Brain microvascular endothelial cell (primary cell): ENCODE measurements at regions not wholly inside any gene's neighbourhood (a gene's known extent, or its start where the extent isn't known, plus 50 kb on each side); places are given as distances from the start of the nearest gene placed in this dataset.
"Not testable (repeated sequence)": the region's sequence is repeated elsewhere in the genome, so short reads cannot be mapped to it uniquely, and the experiment has no call there.

Experiments used
- DNase-seq: peaks from one replicate; pipeline ENCODE4 v3.0.0-alpha.2; 2020
- H3K27ac ChIP-seq: fragments of 250-450 bp; sonication (Bioruptor Pico); 2 replicates; pipeline ENCODE4 v1.5.1; 2020; ENCODE audit warnings: mild to moderate bottlenecking, moderate library complexity
- H3K27me3 ChIP-seq: fragments of 250-450 bp; sonication (Bioruptor Pico); replicated peaks from 2 replicates; pipeline ENCODE4 v1.5.1; 2020; ENCODE audit warnings: mild to moderate bottlenecking
- H3K36me3 ChIP-seq: fragments of 250-450 bp; sonication (Bioruptor Pico); replicated peaks from 2 replicates; pipeline ENCODE4 v1.5.1; 2020; ENCODE audit warnings: mild to moderate bottlenecking
- H3K4me3 ChIP-seq: 2 replicates; pipeline ENCODE4 v1.5.1; 2011; ENCODE audit warnings: low read depth, mild to moderate bottlenecking, control low read depth, low read length, moderate library complexity
- in situ Hi-C: cut with HindIII; loops from 2 replicates; pipeline ENCODE4 v1.10.0; 2017; ENCODE audit warnings: low sequenced_read_pairs, low pct_ligation_motif_present
- TF ChIP-seq, protein P1 (sequence below): IDR thresholded peaks from 2 replicates; pipeline ENCODE4 v1.5.1; 2011; ENCODE audit warnings: low read depth, mild to moderate bottlenecking, moderate library complexity, low read length, control low read depth, inconsistent platforms; ENCODE audit errors: missing control alignments

DNA sequence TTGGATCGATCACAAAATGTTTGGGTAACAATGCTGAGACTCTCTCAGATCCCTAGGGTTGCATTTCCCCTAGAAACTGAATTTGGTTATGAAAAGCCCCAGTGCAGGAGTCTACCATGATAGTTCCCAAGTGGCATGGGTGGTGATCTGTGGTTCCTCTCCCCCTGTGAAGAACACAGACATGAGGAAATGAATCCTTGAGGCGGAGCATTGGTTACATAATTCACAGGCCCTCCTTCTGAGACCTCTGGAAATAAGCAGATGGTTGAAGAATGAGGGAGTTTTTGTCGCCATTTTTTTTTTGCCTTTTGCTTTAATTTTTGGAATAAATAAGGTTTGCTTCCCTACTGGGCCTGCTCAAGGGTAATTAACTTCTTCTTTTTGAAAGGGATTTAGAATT lies 597.0 kb upstream of the RBFOX1 start:
- in situ Hi-C loops: no loop called here
- TF ChIP-seq, protein P1, sequence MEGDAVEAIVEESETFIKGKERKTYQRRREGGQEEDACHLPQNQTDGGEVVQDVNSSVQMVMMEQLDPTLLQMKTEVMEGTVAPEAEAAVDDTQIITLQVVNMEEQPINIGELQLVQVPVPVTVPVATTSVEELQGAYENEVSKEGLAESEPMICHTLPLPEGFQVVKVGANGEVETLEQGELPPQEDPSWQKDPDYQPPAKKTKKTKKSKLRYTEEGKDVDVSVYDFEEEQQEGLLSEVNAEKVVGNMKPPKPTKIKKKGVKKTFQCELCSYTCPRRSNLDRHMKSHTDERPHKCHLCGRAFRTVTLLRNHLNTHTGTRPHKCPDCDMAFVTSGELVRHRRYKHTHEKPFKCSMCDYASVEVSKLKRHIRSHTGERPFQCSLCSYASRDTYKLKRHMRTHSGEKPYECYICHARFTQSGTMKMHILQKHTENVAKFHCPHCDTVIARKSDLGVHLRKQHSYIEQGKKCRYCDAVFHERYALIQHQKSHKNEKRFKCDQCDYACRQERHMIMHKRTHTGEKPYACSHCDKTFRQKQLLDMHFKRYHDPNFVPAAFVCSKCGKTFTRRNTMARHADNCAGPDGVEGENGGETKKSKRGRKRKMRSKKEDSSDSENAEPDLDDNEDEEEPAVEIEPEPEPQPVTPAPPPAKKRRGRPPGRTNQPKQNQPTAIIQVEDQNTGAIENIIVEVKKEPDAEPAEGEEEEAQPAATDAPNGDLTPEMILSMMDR: no peak
- DNase-seq: no peak
- H3K36me3 ChIP-seq: no peaks in the 10 kb centered on the region
- no peak overlapping the region for H3K27ac ChIP-seq
- no peaks in the 10 kb centered on the region for H3K27me3 ChIP-seq
- H3K4me3 ChIP-seq: no peak overlapping the region

DNA sequence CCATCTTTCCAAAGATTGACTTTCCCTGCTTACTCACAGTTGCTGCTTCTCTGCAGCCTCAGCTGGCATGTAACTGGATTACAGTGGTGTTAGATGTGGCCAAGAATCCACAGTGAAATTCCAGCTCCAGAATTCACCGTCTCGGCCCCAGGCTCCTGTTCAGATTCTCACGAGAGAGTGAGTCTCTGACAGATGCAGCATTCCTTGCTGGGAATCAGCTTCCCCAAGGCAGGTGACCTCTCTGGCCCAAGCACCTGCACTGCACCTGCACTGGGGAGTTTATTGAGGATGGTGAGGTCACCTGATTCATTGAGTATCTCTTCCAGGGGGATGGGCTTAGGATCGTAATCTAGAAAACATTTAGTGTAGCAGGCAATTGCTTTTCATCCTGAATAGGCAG lies 600.5 kb upstream of the RBFOX1 start:
- Histone ChIP-seq H3K36me3 (no peaks in the 10 kb centered on the region), H3K27me3 (no peaks in the 10 kb centered on the region), H3K4me3 (no peak overlapping the region), H3K27ac (no peak overlapping the region)
- in situ Hi-C loops: no loop called here
- TF ChIP-seq, protein P1: no peak
- no peak for DNase-seq

DNA sequence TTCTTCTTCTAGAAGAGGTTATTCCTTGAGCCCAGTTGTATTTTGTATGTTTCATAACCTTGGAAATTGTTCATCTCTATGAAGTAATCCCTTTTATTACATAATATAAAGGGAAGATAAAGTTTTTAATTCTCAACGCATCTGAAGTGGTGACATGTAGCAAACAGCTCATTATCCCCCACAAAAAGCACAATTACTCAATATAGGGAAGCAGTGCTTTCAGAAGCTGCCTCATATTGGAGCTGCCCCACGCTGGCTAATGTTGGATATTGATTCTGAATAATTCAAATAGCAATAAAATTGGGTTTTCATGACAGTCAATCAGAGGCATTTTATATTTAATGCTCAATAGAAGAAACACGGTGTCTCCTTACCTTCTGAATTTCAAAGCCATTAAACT lies 604.3 kb upstream of the RBFOX1 start:
- in situ Hi-C loops: no loop called here
- no peak for DNase-seq
- no peak overlapping the region for H3K27ac ChIP-seq
- TF ChIP-seq, protein P1: no peak
- no peaks in the 10 kb centered on the region for H3K27me3 ChIP-seq
- H3K36me3 ChIP-seq: no peaks in the 10 kb centered on the region
- no peak overlapping the region for H3K4me3 ChIP-seq

DNA sequence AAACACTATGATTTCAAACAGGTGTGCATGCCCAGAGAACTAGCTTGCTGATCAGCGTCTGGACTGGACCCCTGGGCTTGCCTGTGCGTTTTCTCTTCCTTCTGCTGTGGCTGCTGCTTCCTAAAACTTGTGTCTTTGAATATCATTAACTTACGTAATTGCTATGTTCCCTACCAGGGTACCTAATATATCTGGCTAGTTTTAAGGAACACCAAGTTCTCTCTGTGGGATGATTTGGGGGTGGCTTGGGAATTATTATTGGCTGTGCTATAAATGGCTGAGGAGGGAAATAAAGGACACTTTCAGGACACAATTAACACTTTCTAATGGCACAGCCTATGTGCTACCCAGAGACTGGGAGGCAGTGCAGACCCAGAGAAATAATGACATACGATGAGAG lies 606.0 kb upstream of the RBFOX1 start:
- H3K4me3 ChIP-seq: no peak overlapping the region
- no peaks in the 10 kb centered on the region for H3K27me3 ChIP-seq
- TF ChIP-seq, protein P1: no peak
- in situ Hi-C loops: no loop called here
- H3K27ac ChIP-seq: no peak overlapping the region
- H3K36me3 ChIP-seq: no peaks in the 10 kb centered on the region
- no peak for DNase-seq

DNA sequence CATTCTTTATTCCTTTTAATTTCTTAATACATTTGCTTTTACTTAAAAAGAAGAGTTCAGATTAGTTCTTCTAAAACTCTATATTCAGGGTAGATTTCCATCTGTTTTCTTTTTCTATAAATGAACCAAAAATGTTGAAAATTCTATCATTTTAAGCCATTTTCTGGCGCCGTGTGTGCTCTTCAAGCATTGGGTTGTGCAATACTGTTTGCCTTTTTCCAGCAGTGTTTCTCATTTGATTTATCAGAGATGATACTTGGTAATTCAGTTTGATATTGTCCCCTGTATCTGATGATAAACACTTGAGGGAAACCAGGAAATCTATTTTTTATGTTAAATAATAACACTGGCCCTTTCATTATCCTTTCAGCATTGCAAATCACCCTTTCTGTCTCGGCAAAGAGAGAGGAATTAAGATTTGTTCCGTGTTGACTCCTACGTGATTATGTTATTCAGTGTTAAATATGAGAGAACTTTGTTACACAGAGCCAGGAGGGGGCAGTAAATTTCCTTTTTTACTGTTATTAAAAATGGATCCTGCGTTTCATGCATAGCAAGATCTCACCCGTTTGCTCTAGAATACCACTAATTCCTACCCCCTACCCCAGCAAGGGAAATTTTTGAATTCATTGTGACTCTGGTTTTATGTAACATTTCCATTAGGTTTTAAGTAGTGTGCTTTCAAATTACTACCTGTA lies 606.9 kb upstream of the RBFOX1 start:
- in situ Hi-C loops: no loop called here
- TF ChIP-seq, protein P1: no peak
- Histone ChIP-seq H3K27me3 (no peaks in the 10 kb centered on the region), H3K36me3 (no peaks in the 10 kb centered on the region), H3K27ac (no peak overlapping the region), H3K4me3 (no peak overlapping the region)
- DNase-seq: no peak

DNA sequence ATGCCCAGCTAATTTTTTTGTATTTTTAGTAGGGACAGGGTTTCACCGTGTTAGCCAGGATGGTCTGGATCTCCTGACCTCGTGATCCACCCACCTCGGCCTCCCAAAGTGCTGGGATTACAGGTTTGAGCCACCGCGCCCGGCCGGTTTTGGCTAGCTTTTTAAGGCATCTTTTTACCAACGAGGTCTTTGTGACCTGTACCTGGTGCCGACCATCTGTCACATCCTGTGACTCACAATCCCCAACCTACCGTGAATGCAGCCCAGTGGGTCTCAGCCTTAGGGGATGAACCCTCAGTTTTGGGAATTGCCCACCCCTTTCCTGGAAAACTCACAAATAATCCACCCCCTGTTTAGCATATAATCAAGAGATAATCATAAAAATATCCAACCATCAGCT lies 607.4 kb upstream of the RBFOX1 start:
- in situ Hi-C loops, H3K27me3 ChIP-seq, DNase-seq, H3K4me3 ChIP-seq, H3K36me3 ChIP-seq, H3K27ac ChIP-seq: not testable (repeated sequence)
